Prostate gland (tissue), 2 donors: ENCODE measurements at regions not wholly inside any gene's neighbourhood (a gene's known extent, or its start where the extent isn't known, plus 50 kb on each side); places are given as distances from the start of the nearest gene placed in this dataset.

Experiments
- POLR2AphosphoS5 ChIP-seq: sonication (generic); formaldehyde crosslinking; IDR thresholded peaks from one replicate; pipeline ENCODE4 v1.6.1; 2017; ENCODE audit warnings: antibody characterized with exemption
- TF ChIP-seq, protein P1 (sequence below), 4 experiments: fragments of 200-600 bp in 2 of 4; fragments of 450-650 bp in 2 of 4; sonication (generic) in 2 of 4; IDR thresholded peaks; 1 replicate in 3 of 4; 2 replicates in 1 of 4; pipeline ENCODE4 v1.5.1; 2016 to 2019; ENCODE audit warnings: antibody characterized with exemption in 4 of 4, mild to moderate bottlenecking in 2 of 4, moderate library complexity in 2 of 4

GRCh38 chr9:88831713-88832407 is 159.4 kb upstream of the S1PR3 start:
- TF ChIP-seq, protein P1, sequence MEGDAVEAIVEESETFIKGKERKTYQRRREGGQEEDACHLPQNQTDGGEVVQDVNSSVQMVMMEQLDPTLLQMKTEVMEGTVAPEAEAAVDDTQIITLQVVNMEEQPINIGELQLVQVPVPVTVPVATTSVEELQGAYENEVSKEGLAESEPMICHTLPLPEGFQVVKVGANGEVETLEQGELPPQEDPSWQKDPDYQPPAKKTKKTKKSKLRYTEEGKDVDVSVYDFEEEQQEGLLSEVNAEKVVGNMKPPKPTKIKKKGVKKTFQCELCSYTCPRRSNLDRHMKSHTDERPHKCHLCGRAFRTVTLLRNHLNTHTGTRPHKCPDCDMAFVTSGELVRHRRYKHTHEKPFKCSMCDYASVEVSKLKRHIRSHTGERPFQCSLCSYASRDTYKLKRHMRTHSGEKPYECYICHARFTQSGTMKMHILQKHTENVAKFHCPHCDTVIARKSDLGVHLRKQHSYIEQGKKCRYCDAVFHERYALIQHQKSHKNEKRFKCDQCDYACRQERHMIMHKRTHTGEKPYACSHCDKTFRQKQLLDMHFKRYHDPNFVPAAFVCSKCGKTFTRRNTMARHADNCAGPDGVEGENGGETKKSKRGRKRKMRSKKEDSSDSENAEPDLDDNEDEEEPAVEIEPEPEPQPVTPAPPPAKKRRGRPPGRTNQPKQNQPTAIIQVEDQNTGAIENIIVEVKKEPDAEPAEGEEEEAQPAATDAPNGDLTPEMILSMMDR (IDR thresholded peaks at IDR 0.05): no peak
- TF ChIP-seq POLR2AphosphoS5: no peak
